ENCODE measurements at regions not wholly inside any gene's neighbourhood (a gene's known extent, or its start where the extent isn't known, plus 50 kb on each side); places are given as distances from the start of the nearest gene placed in this dataset.

GRCh38 chr1:81217058-81217457 lies 583.7 kb upstream of the ADGRL2 start:
- DNase-seq (ENCODE audit: low spot score), result no peak
- TF ChIP-seq CTCF (IDR thresholded peaks at IDR 0.05; ENCODE audit: extremely low read depth, missing control alignments), result no peak

DNA sequence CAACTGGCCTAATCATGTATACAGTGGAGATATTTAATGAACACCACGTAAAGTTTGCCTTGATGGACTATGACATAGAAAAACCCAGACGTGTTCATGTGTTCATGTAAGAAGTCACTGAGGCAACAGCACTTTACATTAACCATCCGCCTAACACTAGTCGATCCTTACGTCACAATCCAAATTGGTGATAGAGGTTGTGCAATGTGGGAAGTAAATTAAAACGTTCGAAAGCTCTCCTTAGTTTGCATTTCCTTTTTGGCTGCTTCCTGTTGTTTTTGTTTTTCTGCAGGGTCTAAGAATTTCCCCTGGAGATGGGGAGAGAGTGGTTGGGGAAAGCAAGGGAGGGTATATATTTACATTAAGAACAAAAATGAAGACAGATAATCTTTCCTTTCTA lies 587.5 kb upstream of the ADGRL2 start:
- no peak for DNase-seq (ENCODE audit: low spot score)
- no peak for TF ChIP-seq CTCF (IDR thresholded peaks at IDR 0.05; ENCODE audit: extremely low read depth, missing control alignments)

GRCh38 chr1:81209461-81209860 lies 591.3 kb upstream of the ADGRL2 start:
- DNase-seq (ENCODE audit: low spot score), result no peak
- no peak for TF ChIP-seq CTCF (IDR thresholded peaks at IDR 0.05; ENCODE audit: extremely low read depth, missing control alignments)

DNA sequence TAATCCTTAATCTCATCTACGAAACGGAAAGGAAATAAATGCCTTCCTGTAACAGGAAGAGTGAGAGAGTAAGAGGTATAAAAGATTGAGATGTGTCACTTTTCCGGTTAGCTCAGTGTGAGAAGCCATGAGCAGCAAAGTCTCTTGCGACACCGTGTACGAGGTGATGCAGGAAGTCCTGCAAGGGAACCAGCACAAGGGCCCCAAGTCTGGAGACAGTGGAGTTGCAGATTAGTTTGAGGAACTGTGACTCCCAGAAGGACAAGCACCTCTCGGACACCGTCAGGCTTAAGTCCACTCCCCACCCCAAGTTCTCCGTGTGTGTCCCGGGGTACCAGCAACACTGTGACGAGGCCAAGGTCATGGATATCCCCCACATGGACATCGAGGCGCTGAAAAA lies 592.3 kb upstream of the ADGRL2 start:
- no peak for DNase-seq (ENCODE audit: low spot score)
- no peak for TF ChIP-seq CTCF (IDR thresholded peaks at IDR 0.05; ENCODE audit: extremely low read depth, missing control alignments)

- no peak for TF ChIP-seq CTCF (IDR thresholded peaks at IDR 0.05; ENCODE audit: extremely low read depth, missing control alignments)
- no peak for DNase-seq (ENCODE audit: low spot score)
Observed at GRCh38 chr1:81205956-81206355, 594.8 kb upstream of the ADGRL2 start.

- no peak for DNase-seq (ENCODE audit: low spot score)
- no peak for TF ChIP-seq CTCF (IDR thresholded peaks at IDR 0.05; ENCODE audit: extremely low read depth, missing control alignments)
Observed at GRCh38 chr1:81201779-81202178, 599.0 kb upstream of the ADGRL2 start.

GRCh38 chr1:81197591-81197990 lies 603.1 kb upstream of the ADGRL2 start:
- TF ChIP-seq CTCF (IDR thresholded peaks at IDR 0.05; ENCODE audit: extremely low read depth, missing control alignments), result no peak
- DNase-seq (ENCODE audit: low spot score), result no peak
